ENCODE measurements at regions not wholly inside any gene's neighbourhood (a gene's known extent, or its start where the extent isn't known, plus 50 kb on each side); places are given as distances from the start of the nearest gene placed in this dataset.

- TF ChIP-seq CTCF (optimal IDR thresholded peaks at IDR 0.05 in 1 of 3, IDR thresholded peaks at IDR 0.05 in 1 of 3, conservative IDR thresholded peaks at IDR 0.05 in 1 of 3; ENCODE audit: extremely low read depth in 1 of 3, insufficient read depth in 2 of 3, low read length in 3 of 3) (no peak), EZH2 (IDR thresholded peaks at IDR 0.05; ENCODE audit: low read length) (no peak)
Measured at GRCh38 chr9:13575558-13575957, 296.1 kb upstream of the MPDZ start.

Data from keratinocyte (primary cell).